HG02571 (cell line): ENCODE measurements at regions not wholly inside any gene's neighbourhood (a gene's known extent, or its start where the extent isn't known, plus 50 kb on each side); places are given as distances from the start of the nearest gene placed in this dataset.

ENCODE experiments used
- ATAC-seq: cut with Tn5 transposase; IDR thresholded peaks from one replicate; pipeline ENCODE4 v1.9.1; 2021; ENCODE audit warnings: mild to moderate bottlenecking, moderate library complexity; ENCODE audit not compliant: unreplicated experiment

DNA sequence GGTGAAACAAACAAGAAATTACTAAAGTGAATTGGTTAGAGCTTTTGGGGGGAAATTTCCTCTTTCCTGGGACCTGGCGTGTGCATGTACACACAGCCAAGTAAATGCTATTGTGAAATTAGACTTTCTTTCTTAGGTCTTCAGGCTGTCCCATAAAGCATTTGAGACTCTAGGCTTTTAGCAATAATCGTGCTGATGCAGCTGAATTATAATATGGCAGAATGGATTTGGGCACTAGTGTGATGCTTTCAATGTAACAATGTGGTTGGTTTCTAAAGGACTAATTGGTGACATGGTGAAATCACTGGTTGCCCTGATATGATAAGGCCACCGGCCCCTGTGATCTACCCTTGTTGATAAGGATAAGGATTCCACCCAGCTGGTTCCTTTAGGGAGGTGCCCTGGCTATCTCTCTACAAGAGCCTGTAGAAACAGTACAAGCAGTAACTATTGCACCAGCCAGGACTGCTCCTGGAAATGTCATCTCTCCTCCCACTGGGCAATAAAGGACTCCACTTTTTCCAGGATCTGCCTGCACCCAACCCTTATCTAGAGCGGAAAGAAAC lies 164.1 kb downstream of the TFAP2A start:
- ATAC-seq: no peak

DNA sequence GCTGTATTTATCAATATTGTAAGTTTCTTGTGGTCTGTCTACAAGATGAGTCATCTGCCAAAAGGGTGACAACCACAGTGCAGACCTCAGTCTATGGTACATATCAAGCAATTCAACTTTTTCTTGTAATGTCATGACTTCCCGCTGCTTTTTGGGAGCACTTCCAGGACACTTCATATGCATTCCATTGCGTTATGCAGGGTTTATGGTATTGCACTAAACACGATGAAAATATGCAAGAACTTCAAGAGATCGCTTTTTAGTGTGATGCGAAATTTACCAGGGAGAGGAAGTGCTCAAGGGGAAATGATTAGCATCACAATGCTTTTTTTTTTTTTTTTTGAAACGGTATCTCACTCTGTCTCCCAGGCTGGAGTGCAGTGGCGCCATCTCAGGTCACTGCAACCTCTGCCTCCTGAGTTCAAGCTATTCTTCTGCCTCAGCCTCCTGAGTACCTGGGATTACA lies 166.5 kb downstream of the TFAP2A start:
- ATAC-seq: no peak

DNA sequence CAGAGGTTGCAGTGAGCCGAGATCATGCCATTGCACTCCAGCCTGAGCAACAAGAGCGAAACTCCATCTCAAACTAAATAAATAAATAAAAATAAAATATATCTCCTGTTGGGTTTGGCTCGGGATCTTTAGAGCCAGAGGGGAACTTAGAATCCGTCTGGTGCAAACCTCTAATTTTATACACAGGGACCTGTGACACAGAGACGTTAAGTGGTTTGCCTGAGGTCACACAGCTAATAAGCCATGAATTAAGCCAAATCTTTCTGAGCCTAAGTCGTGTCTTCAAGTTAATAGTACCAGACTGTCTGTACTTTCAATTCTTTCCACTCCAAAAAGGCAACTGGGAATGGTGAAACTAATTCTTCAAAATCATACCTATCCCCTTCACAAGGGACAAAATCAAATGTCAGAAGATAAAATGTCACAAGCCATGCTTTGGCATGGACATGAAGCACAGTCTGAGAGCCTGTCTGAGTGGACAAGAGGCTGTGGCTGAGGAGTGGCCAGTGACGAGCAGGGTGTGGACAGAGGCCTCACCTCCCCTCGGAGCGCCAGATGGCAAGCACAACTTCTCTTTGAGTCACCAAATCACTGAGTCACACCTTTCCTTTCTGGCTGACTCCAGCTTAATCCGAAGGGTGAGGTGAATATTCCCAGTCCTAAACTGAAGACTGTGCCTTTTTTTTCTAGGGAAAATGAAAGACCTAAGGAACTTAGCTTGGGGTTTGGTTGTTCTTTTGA lies 177.4 kb downstream of the TFAP2A start:
- no peak for ATAC-seq

DNA sequence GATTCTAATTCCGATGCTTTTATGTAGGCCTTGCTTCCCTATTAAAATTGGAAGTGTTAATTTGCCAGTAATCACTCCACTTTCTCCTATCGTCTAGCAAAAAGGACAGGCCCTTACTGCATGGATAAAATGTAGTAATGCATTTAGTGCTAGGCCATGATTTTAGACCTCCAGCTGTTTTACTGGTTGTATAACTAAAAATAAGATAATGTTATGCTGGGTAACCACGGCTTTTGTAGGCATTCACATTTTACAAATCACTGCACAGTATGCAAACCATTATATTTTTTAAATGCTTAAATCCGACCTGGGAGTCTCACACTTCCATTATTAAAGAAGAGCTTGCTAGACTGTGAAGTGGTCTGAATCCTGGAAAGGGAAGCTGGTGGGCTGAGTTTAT lies 179.5 kb downstream of the TFAP2A start:
- ATAC-seq: no peak

DNA sequence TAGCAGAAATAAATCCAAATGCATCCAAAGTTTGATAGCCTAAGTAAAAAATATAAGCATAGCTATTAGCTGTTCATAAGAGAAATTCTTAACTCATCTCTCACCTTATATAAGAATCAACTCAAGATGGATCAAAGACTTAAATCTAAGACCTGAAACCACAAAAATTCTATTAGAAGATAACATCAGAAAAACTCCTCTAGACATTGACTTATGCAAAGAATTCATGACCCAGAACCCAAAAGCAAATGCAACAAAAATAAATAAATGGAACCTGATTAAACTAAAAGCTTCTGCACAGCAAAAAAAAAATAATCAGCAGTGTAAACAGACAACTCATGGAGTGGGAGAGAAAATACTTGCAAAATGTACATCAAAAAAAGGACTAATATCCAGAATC lies 184.3 kb downstream of the TFAP2A start:
- ATAC-seq: no peak

DNA sequence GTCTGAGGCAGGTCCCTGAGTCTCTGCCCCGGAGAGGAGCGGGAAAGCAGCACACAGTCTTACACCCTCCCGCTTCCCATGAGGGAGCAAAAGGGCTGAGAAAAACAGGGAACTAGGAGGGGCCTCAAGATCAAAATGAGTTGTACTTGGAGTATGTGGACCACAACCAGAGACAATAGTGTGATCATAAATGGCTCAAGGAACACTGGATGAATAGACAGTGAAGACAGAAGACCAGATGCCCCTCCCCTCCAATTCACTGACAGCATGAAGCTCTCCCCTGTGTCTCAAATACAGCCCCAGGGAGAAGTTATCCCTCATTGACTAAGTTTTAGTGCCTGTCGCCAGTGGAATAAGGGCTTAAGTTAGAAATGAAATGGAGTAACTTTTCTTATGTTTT lies 191.0 kb downstream of the TFAP2A start:
- ATAC-seq: no peak

DNA sequence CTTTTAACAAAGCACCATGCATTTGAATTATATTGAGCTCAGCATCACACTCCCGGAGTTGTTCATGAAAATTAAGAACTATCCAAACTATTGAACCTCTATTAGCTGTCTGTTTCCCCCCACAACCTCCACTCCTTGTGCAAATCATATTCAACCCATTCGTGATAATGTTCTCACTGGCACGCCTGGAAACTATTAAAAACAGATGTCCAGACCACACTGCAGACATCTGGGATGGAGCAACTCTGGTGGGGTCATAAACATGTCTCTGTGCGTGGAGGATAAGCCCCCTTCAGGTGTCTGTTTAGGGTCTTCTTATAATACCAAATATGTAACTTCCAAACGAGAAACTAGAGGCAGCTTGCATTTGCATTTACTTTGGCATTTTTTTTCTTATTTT lies 193.7 kb downstream of the TFAP2A start:
- ATAC-seq: no peak

DNA sequence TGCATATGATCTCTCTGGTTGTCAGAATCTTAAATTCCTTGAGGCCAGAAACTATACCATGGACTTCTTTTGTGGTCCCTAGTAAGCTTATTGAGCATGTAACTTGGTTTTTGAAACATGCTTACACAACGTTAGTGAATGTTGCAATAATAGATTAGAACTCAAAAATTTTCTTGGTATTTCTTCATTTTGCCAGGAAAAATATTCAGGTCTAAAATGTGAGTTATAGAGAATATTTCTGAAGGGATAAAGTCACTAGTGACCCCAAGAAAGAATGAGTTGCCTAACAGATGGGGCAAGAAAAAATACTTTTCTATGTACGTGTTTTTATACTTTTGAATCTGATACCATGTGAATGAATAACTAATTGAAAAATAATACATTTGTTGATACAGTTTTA lies 195.4 kb downstream of the TFAP2A start:
- no peak for ATAC-seq

DNA sequence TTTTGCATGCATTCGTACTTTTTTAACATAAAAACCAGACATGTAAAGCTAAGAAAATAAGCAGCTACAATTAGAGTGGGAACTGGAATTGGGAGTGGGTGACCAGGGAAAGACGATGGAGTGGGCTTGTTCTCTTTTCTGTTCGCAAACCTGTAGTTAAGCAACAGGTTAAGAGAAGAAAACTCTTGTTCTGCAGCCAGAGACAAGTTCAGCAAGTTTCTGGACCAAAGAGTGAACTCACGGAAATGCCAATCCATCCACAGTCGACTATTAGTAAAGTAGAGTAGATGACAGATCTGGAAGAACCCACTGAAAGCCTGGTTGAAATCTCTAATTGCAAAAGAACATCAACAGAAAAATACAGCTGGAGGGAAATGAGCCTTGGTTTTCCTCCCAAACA lies 197.8 kb downstream of the TFAP2A start:
- no peak for ATAC-seq

DNA sequence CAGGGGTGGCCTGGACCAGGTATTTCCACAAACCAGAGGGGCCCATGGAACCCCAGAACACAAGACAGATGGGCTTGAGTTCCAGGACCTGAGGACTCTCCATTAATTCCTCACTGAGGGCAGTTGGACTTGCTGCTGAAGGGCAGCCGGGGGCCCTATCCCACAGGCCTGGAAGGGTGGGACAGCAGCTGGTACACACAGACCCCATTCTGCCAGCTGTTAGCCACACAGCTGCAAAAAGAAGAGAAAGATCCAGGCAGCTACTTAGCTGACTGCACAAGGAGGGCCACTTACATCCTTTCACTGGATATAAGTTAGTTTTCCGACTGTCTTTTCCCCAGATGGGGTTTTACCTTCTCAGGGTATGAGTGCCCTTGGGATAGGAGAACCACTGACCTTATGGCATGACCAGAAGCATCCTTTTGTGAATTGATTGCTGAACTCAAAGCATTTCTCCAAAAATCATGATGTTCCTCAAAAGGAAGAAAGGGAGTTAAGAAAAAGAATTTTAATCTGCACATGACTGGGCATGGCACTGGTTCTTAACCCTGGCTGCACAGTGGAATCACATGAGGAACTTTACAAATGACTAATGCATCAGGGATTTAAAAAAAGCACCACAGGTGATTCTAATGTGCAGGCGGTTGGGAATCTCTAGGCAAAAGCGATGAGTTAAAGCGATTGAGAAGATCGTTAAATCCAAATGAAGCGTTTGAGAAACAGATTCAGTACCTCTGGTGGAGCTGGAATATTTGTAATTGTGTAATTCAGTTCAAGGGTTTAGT lies 199.4 kb downstream of the TFAP2A start:
- ATAC-seq: no peak

DNA sequence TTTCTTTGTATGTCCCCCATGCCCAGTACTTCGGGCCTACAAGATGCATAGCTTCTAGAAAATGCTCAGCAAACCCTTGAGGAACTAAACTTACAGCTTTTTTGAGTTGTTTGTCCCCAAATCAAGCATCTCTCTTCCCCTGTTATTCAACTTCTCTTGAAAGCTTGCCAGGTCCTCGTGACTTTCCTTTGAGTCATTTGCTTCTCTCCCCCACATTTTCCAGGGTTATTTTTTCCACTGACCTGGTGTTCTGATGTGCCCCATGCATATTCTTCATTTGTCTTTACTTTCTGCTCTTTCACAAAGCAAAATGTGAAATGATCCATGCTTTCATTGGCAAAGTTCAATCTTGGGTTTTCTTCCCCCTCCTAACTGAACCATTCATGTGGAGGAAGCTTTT lies 204.8 kb downstream of the TFAP2A start:
- ATAC-seq: no peak

DNA sequence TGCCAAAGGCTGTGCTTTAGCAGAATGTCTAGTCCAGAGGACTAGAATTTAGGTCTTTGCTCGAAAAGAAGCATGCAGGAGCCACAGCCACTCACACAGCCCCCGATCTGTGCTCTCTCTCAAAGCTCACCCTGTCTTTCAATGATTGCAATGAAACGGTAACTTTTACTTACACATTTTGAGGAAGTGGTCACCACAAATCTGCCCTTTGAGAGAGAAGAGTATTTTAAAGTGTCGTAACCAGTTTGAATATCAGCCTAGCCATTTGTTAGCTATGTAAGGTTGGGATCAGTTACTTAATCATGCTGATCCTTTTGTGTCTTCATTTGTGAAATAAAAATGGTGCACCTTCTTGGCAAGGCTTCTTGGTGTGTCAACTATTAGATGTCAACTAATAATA lies 209.0 kb downstream of the TFAP2A start:
- no peak for ATAC-seq

DNA sequence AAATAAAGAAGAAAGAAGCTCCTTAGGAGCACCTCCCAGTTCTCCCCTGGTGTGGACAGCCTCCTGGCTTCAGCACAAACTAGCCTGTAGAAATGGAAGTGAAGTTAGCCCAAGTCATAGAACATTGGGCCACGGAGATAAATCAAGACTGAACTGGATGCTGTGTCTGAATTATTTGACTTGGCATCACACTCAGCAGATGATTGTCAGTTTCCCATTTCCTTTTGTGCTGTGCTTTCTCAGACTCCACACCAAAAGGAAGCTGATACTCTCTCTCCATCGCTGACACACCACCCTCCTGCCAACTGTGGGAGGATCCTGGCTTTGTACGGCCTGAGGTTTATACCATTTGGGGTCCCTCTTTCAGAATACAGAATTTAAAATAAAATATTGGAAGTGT lies 209.8 kb downstream of the TFAP2A start:
- no peak for ATAC-seq

DNA sequence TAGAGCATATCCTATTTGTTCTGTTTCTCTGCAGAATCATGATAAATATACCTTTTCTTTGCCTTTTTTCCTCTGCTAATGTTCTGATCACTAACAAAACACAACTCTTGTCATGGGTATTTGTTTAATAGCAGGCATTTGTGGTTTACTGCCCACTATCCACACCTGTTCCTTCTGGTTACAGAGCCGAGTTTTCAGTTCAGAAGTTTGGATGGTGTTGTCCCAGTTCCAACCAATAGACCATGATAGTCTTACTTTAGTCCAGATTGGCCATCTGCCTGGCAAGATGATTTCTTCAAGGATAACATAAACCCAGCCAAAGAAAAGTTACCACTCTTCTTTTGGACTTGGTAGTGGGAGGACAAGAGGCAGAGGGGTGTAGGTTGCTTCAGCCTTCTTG lies 211.2 kb downstream of the TFAP2A start:
- no peak for ATAC-seq

DNA sequence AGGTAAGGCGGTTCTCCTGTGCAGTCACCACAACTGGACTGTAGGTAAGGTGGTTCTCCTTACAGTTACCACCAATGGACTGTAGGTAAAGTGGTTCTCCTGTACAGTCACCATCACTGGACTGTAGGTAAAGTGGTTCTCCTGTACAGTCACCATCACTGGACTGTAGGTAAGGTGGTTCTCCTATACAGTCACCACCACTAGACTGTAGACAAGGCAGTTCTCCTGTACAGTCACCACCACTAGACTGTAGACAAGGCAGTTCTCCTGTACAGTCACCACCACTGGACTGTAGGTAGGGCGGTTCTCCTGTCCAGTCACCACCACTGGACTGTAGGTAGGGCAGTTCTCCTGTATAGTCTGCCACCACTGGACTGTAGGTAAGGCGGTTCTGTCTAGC lies 212.3 kb downstream of the TFAP2A start:
- ATAC-seq: no peak

DNA sequence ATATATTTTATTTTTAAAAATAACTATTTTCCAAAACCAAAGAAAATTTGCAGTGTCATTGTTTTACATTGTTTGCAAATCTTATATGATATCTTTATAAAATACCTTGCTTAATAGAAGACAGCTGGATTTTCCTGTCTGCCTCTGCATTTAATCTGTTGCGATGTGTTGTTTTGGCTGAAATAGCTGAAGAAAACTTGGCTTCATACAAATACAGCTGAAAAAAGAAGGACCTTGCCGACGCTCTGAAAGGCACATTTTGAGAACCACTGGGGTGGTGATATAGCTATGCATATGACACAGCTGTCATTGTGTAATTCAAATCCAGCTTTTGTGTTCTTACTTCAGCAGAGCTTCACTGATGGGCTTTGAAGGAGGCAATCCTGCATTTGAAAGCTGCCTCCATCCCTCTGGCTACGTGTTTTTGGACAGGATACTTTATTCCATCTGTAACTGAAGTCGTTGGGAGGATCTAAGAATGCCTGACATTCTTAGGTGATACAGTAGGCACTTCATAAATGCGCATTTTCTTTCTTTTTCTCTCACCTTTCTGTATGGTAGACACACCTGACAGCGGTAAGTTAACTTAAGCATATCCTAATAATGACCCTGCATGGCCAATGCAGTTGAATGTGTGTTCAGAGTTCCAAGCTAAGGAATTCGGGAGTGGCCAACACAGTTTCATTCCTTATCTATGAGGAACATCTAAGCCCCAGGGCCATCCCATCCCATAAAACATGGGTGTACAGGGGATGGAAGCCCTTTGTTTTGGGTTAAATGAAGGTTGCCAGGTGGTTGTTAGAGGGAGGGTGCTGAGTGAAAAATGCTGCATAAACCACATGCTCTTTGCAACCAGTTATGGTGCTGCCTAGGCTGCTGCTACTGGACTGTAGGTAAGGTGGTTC lies 213.0 kb downstream of the TFAP2A start:
- no peak for ATAC-seq

DNA sequence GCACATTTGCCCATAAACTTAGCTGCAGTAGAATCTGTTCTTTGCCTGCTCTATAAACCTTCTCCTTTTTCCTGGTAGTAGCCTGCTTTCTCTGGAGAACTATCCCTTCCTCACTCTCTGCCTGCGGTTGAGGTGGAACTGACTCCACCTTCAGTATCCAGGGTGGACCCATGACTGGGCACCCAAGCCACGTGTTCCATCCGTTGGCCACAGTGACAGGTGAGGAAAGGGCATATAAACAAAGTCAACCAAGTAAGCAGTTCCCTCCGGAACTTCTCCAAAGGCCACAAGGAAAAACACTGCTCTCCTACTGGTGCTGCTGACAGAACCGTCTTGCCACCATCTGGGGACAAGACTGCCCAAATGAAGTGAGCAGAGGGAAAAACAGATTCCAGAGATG lies 218.8 kb downstream of the TFAP2A start:
- ATAC-seq: no peak

DNA sequence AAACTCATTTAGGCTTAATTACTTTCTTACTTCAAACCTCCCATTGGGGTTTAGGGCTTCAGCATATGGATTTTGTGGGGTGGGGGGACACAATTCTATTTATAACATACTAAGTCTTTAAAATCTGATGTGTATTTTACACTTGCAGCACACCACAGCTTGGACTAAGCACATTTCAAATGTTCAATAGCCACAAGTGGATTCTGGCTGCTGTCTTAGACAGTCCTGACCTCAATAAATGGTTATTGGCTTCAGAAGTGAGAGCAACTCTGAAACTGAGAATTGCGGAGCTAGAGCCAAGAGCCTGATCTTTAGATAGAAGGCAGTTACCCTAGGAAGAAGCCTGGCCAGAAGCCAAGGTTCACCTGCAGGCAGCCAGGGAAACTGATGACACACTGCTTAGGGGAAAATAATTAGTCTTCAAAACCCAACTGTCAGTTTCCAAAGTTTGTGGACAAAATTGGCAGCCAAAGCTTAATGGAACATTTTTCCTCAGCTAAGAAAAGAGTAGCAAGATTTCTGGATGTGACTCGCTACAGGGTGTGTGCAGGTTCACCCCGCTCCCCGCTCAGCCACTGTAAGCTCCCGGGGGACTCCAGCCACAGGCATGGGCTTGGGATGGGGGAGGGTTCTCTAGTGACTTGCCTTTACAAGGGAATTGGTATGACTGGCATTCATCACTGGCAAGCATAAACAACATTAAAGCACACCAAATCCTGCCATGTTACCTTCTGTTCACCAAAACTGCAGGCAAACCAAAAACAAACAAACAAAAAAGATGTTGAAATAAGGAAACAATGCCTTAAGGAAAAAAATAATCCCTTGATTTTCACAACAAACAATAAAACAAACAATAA lies 219.8 kb downstream of the TFAP2A start:
- no peak for ATAC-seq

DNA sequence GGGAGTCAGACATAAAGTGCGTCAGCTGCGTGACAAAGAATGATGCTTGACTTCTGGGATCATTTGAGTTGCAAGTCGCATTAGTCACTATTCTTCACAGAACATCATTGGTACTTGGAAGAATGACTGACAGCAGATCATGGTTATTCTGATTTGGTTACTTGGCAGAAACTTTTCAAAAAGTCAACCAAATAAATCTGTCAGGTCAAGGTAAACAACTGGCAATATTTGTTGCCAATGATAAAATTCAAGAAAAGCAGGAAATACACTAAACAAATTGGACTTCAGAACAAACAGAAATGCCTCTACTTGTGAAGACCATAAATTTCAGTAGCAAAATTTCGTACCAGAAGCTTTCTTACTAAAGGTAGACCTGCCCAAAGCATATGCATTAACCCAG lies 221.6 kb downstream of the TFAP2A start:
- ATAC-seq: no peak

DNA sequence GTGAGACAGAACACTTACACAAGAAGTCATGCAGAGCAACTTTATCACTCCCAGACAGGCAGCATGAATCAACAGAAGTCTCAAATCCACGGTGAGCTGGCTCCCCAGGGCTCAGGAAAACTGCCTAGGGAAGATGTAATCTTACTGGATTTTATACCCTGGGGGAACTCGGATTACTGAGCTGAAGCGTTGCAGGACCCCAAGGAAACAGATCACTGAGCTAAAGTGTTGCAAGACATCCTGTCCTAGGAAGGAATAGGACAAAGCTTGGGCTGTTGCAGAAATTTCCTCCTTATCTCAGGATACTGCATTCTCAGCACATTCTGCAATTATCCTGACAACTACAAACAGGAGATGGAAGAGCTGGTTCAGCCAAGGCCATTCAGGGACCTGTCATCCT lies 224.8 kb downstream of the TFAP2A start:
- no peak for ATAC-seq
